Transverse colon (tissue), 4 donors: ENCODE measurements at regions not wholly inside any gene's neighbourhood (a gene's known extent, or its start where the extent isn't known, plus 50 kb on each side); places are given as distances from the start of the nearest gene placed in this dataset.

Source experiments
- DNase-seq: peaks from one replicate; pipeline ENCODE4 v3.0.0-alpha.2; 2019
- H3K27ac ChIP-seq, 4 donors: fragments of 200-600 bp; sonication (generic); 2 replicates each; pipeline ENCODE4 v1.5.1; 2016 to 2018; ENCODE audit warnings: inconsistent platforms in 4 of 4
- H3K27me3 ChIP-seq: fragments of 200-600 bp; sonication (generic); 2 replicates; pipeline ENCODE4 v1.5.1; 2017; ENCODE audit warnings: inconsistent platforms
- H3K36me3 ChIP-seq, 4 donors: fragments of 200-600 bp; sonication (generic); 2 replicates each; pipeline ENCODE4 v1.5.1; 2017 to 2019; ENCODE audit warnings: inconsistent platforms in 4 of 4
- H3K4me1 ChIP-seq, 4 donors: fragments of 200-600 bp; sonication (generic); 2 replicates each; pipeline ENCODE4 v1.5.1; 2017 to 2020; ENCODE audit warnings: inconsistent platforms in 4 of 4
- H3K4me3 ChIP-seq, 4 donors: fragments of 200-600 bp; sonication (generic); 1 replicate in 1 of 4; 2 replicates in 3 of 4; pipeline versions ENCODE4 v1.5.1 to v1.6.1; 2017 to 2019; ENCODE audit warnings: inconsistent platforms in 4 of 4
- H3K9me3 ChIP-seq, 2 donors: fragments of 200-600 bp; sonication (generic); 2 replicates each; pipeline ENCODE4 v1.5.1; 2017 to 2019; ENCODE audit warnings: inconsistent platforms in 2 of 2
- CTCF ChIP-seq, 5 experiments: fragments of 200-600 bp in 3 of 5; fragments of 450-650 bp in 2 of 5; sonication (generic) in 3 of 5; IDR thresholded peaks; 1 replicate in 2 of 5; 2 replicates in 3 of 5; pipeline ENCODE4 v1.5.1; 2016 to 2017; ENCODE audit warnings: antibody characterized with exemption in 5 of 5, inconsistent platforms in 3 of 5, mild to moderate bottlenecking in 2 of 5, moderate library complexity in 1 of 5
- EP300 ChIP-seq: sonication (generic); formaldehyde crosslinking; IDR thresholded peaks from one replicate; pipeline ENCODE4 v1.6.1; 2017; ENCODE audit warnings: antibody characterized with exemption, low read depth
- POLR2A ChIP-seq: fragments of 450-650 bp; IDR thresholded peaks from one replicate; pipeline ENCODE4 v1.6.1; 2016; ENCODE audit warnings: antibody characterized with exemption, mild to moderate bottlenecking, moderate library complexity
- POLR2AphosphoS5 ChIP-seq, 3 donors: sonication (generic); formaldehyde crosslinking; IDR thresholded peaks; one replicate each; pipeline ENCODE4 v1.6.1; 2016; ENCODE audit warnings: antibody characterized with exemption in 3 of 3
- WGBS, 2 donors: methylation state at CpG; one replicate each; pipeline ENCODE4 v1.1.5; 2018; ENCODE audit warnings: low coverage in 1 of 2; 5-methylcytosine and 5-hydroxymethylcytosine counted together
- in situ Hi-C, 4 donors: fragments of 200-750 bp; cut with MboI; loops; one replicate each; pipeline versions ENCODE4 v1.15.0 to v1.15.1; 2017; ENCODE audit warnings: low sequenced_read_pairs in 3 of 4, low pct_ligation_motif_present in 1 of 4, low pct_unique_long_range_greater_than_20kb in 1 of 4
- intact Hi-C: fragments of 100-400 bp; cut with DNase I; formaldehyde crosslinking; loops from one replicate; pipeline ENCODE4 v1.15.1; 2023; ENCODE audit warnings: low total_unique reads

GRCh38 chr7:131893631-131894340, 337.4 kb upstream of the PODXL start:
- Histone ChIP-seq H3K27me3 (no peaks in the 10 kb centered on the region), H3K4me1 (no peaks in the 10 kb centered on the region), H3K9me3 (no peaks in the 10 kb centered on the region), H3K4me3 (no peak overlapping the region), H3K27ac (no peak overlapping the region), H3K36me3 (no peaks in the 10 kb centered on the region)
- WGBS, 2 donors = 97 to 100% methylated on average over 1 of the region's 1 CpG
- intact Hi-C loops = no loop called here
- TF ChIP-seq POLR2AphosphoS5 (IDR thresholded peaks at IDR 0.05) (no peak), EP300 (no peak), CTCF (IDR thresholded peaks at IDR 0.05) (no peak)
- in situ Hi-C loops = no loop called here
- no peak for DNase-seq

- Histone ChIP-seq H3K4me1 (no peaks in the 10 kb centered on the region), H3K36me3 (no peaks in the 10 kb centered on the region), H3K27me3 (no peaks in the 10 kb centered on the region), H3K9me3 (peaks cover 0 to 10% of the 10 kb centered on the region in 2 donors), H3K27ac (no peak overlapping the region), H3K4me3 (no peak overlapping the region)
- WGBS, 2 donors = 54 to 59% methylated on average over 6 of the region's 6 CpGs
- TF ChIP-seq CTCF (IDR thresholded peaks at IDR 0.05) (no peak), EP300 (no peak), POLR2AphosphoS5 (IDR thresholded peaks at IDR 0.05) (no peak), POLR2A (no peak)
- no peak for DNase-seq
- intact Hi-C loops = no loop called here
- in situ Hi-C loops = no loop called here
Measured at GRCh38 chr7:131890176-131890575, 333.7 kb upstream of the PODXL start.

GRCh38 chr7:131889572-131890150, 333.2 kb upstream of the PODXL start:
- H3K9me3 ChIP-seq = peaks cover 0 to 10% of the 10 kb centered on the region in 2 donors
- TF ChIP-seq POLR2AphosphoS5 (IDR thresholded peaks at IDR 0.05) = no peak
- TF ChIP-seq EP300 = no peak
- TF ChIP-seq POLR2A = no peak
- TF ChIP-seq CTCF (IDR thresholded peaks at IDR 0.05) = no peak
- DNase-seq = no peak
- 84% methylated on average over 4 of the region's 4 CpGs; no CpG with 5 or more reads in 1 of the 2 donors for WGBS, 2 donors
- in situ Hi-C loops = no loop called here
- H3K27me3 ChIP-seq = no peaks in the 10 kb centered on the region
- no peaks in the 10 kb centered on the region for H3K36me3 ChIP-seq
- no peak overlapping the region for H3K27ac ChIP-seq
- no peak overlapping the region for H3K4me3 ChIP-seq
- no peaks in the 10 kb centered on the region for H3K4me1 ChIP-seq
- intact Hi-C loops = no loop called here

- H3K4me1 ChIP-seq = no peaks in the 10 kb centered on the region
- TF ChIP-seq POLR2A (no peak), CTCF (IDR thresholded peaks at IDR 0.05) (no peak), EP300 (no peak), POLR2AphosphoS5 (IDR thresholded peaks at IDR 0.05) (no peak)
- H3K27me3 ChIP-seq = no peaks in the 10 kb centered on the region
- H3K9me3 ChIP-seq = peaks cover 0 to 10% of the 10 kb centered on the region in 2 donors
- in situ Hi-C loops (no loop called here), intact Hi-C loops (no loop called here)
- no peak overlapping the region for H3K4me3 ChIP-seq
- H3K36me3 ChIP-seq = no peaks in the 10 kb centered on the region
- DNase-seq = no peak
- no peak overlapping the region for H3K27ac ChIP-seq
- WGBS, 2 donors = 59% methylated on average over 2 of the region's 2 CpGs; no CpG with 5 or more reads in 1 of the 2 donors
Measured at GRCh38 chr7:131883769-131884168, 327.3 kb upstream of the PODXL start.
